WERI-Rb-1 (cell line): ENCODE measurements at regions not wholly inside any gene's neighbourhood (a gene's known extent, or its start where the extent isn't known, plus 50 kb on each side); places are given as distances from the start of the nearest gene placed in this dataset.

Source experiments
- DNase-seq: peaks from one replicate; pipeline ENCODE4 v3.0.0-alpha.2; 2020
- H3K27ac ChIP-seq: fragments of 250-450 bp; sonication (Bioruptor Pico); 2 replicates; pipeline ENCODE4 v1.5.1; 2020; ENCODE audit warnings: mild to moderate bottlenecking, moderate library complexity
- H3K27me3 ChIP-seq: fragments of 250-450 bp; sonication (Bioruptor Pico); 2 replicates; pipeline ENCODE4 v1.5.1; 2021; ENCODE audit warnings: mild to moderate bottlenecking, low read depth, moderate library complexity; ENCODE audit not compliant: insufficient read depth, severe bottlenecking
- H3K36me3 ChIP-seq: fragments of 250-450 bp; sonication (Bioruptor Pico); 2 replicates; pipeline ENCODE4 v1.5.1; 2020; ENCODE audit warnings: mild to moderate bottlenecking, moderate library complexity
- H3K4me3 ChIP-seq: 2 replicates; pipeline ENCODE4 v1.5.1; 2011; ENCODE audit warnings: low read depth, mild to moderate bottlenecking, control low read depth, low read length
- H3K9me3 ChIP-seq: fragments of 250-450 bp; sonication (Bioruptor Pico); 2 replicates; pipeline ENCODE4 v1.5.1; 2021; ENCODE audit warnings: mild to moderate bottlenecking, moderate library complexity; ENCODE audit not compliant: severe bottlenecking
- CTCF ChIP-seq: IDR thresholded peaks from 2 replicates; pipeline ENCODE4 v1.5.1; 2011; ENCODE audit warnings: low read depth, mild to moderate bottlenecking, control low read depth, inconsistent platforms, low read length

DNA sequence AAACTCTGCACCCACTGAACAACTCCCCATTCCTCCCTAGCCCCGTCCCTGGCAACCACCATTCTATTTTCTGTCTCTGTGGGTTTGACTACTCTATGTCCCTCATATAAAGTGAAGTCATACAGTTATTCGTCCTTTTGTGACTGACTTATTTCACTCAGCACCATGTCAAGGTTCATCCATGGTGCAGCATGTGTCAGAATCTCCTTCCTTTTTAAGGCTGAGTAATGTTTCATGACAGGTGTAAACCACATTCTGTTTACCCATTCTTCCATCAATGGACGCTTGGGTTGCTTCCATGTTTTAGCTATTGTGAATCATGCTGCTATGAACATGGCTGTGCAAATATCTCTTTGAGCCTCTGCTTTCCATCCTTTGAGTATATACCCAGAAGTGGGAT, 192.3 kb upstream of the NSMCE3 start:
- no peaks in the 10 kb centered on the region for H3K9me3 ChIP-seq
- no peak overlapping the region for H3K4me3 ChIP-seq
- H3K27me3 ChIP-seq: peaks cover 90% of the 10 kb centered on the region
- H3K36me3 ChIP-seq: no peaks in the 10 kb centered on the region
- DNase-seq: no peak
- H3K27ac ChIP-seq: no peak overlapping the region
- TF ChIP-seq CTCF: no peak

DNA sequence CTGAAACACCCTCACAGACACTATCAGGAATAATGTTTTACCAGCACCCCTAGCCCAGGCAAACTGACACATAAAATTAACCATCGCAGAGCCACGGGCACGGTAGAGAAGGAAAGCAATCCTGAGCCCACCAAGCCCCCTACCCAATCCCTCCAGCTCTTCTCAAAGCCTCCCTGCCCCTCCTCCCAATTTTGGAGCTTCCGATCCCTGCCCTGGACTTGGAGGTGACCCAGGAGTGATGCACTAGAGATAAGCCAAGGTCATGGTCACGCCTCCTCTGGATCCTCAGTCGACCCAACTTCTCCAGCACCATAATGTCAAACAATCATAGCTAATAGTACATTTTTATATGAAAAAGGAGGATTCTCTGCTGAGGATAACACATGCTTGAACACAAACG, 188.7 kb upstream of the NSMCE3 start:
- DNase-seq: no peak
- Histone ChIP-seq H3K9me3 (no peaks in the 10 kb centered on the region), H3K27ac (no peak overlapping the region), H3K27me3 (peaks cover 96% of the 10 kb centered on the region), H3K4me3 (no peak overlapping the region), H3K36me3 (no peaks in the 10 kb centered on the region)
- TF ChIP-seq CTCF: no peak

DNA sequence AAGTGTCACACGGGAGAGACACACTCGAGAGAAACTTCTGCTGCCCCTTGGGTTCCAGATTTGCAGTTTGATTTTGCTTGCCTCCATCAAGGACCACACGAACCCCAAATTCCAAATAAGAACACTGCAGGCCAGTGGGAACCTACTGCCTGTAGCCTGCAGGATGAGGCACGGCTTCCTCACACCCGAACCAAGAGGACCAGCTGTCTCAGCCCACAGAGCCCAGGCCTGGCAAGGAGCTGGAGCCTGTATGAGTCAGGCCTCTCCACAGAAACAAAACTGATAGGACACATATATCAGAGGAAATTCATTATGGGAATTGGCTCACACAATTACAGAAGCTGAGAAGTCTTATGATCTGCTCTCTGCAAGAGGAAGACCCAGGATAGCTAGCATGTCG, 188.1 kb upstream of the NSMCE3 start:
- no peak for DNase-seq
- no peak for TF ChIP-seq CTCF
- Histone ChIP-seq H3K9me3 (no peaks in the 10 kb centered on the region), H3K27ac (no peak overlapping the region), H3K4me3 (no peak overlapping the region), H3K36me3 (no peaks in the 10 kb centered on the region), H3K27me3 (peaks cover 96% of the 10 kb centered on the region)

- H3K36me3 ChIP-seq: no peaks in the 10 kb centered on the region
- peaks cover 96% of the 10 kb centered on the region for H3K27me3 ChIP-seq
- no peak for TF ChIP-seq CTCF
- H3K9me3 ChIP-seq: no peaks in the 10 kb centered on the region
- H3K4me3 ChIP-seq: no peak overlapping the region
- DNase-seq: no peak
- H3K27ac ChIP-seq: no peak overlapping the region
Measured at GRCh38 chr15:29456964-29457363, 187.3 kb upstream of the NSMCE3 start.

GRCh38 chr15:29456255-29456654, 186.6 kb upstream of the NSMCE3 start:
- Histone ChIP-seq H3K9me3 (no peaks in the 10 kb centered on the region), H3K4me3 (no peak overlapping the region), H3K36me3 (no peaks in the 10 kb centered on the region), H3K27me3 (peaks cover 96% of the 10 kb centered on the region), H3K27ac (no peak overlapping the region)
- no peak for TF ChIP-seq CTCF
- no peak for DNase-seq

GRCh38 chr15:29455530-29455929, 185.9 kb upstream of the NSMCE3 start:
- Histone ChIP-seq H3K36me3 (no peaks in the 10 kb centered on the region), H3K27me3 (peaks cover 94% of the 10 kb centered on the region), H3K27ac (no peak overlapping the region), H3K9me3 (no peaks in the 10 kb centered on the region), H3K4me3 (no peak overlapping the region)
- DNase-seq: no peak
- no peak for TF ChIP-seq CTCF
